Left kidney (tissue), 1 donor: ENCODE measurements at regions not wholly inside any gene's neighbourhood (a gene's known extent, or its start where the extent isn't known, plus 50 kb on each side); places are given as distances from the start of the nearest gene placed in this dataset.
A peak's percentile ranks its signal among the peaks of the same experiment; 100 is the strongest.

ENCODE experiments used
- DNase-seq: peaks from one replicate; pipeline ENCODE4 v3.0.0-alpha.2; 2013

- DNase-seq, result peak; percentile 57
Observed at GRCh38 chr2:103959174-103960128, 894.5 kb upstream of the POU3F3 start.

GRCh38 chr2:103960129-103960513 lies 893.8 kb upstream of the POU3F3 start:
- DNase-seq, result no peak

GRCh38 chr2:103960951-103961350 lies 893.0 kb upstream of the POU3F3 start:
- no peak for DNase-seq

GRCh38 chr2:103961862-103962261 lies 892.1 kb upstream of the POU3F3 start:
- DNase-seq, result no peak

GRCh38 chr2:103962670-103963069 lies 891.2 kb upstream of the POU3F3 start:
- no peak for DNase-seq

GRCh38 chr2:103963146-103963725 lies 890.7 kb upstream of the POU3F3 start:
- no peak for DNase-seq

- DNase-seq, result no peak
Observed at GRCh38 chr2:103977241-103977640, 876.7 kb upstream of the POU3F3 start.

GRCh38 chr2:103977668-103978067 lies 876.2 kb upstream of the POU3F3 start:
- DNase-seq, result no peak

- no peak for DNase-seq
Observed at GRCh38 chr2:103980401-103980800, 873.5 kb upstream of the POU3F3 start.

GRCh38 chr2:103982691-103983090 lies 871.2 kb upstream of the POU3F3 start:
- DNase-seq, result no peak

- no peak for DNase-seq
Observed at GRCh38 chr2:103986001-103986400, 867.9 kb upstream of the POU3F3 start.

GRCh38 chr2:103991591-103991990 lies 862.3 kb upstream of the POU3F3 start:
- no peak for DNase-seq

GRCh38 chr2:104004821-104005220 lies 849.1 kb upstream of the POU3F3 start:
- no peak for DNase-seq

GRCh38 chr2:104016801-104017200 lies 837.1 kb upstream of the POU3F3 start:
- no peak for DNase-seq

- DNase-seq, result no peak
Observed at GRCh38 chr2:104023306-104023705, 830.6 kb upstream of the POU3F3 start.

GRCh38 chr2:104023765-104024164 lies 830.1 kb upstream of the POU3F3 start:
- DNase-seq, result no peak

- no peak for DNase-seq
Observed at GRCh38 chr2:104025295-104025694, 828.6 kb upstream of the POU3F3 start.

GRCh38 chr2:104026725-104027124 lies 827.2 kb upstream of the POU3F3 start:
- no peak for DNase-seq

- DNase-seq, result no peak
Observed at GRCh38 chr2:104027321-104027720, 826.6 kb upstream of the POU3F3 start.

GRCh38 chr2:104028061-104028460 lies 825.9 kb upstream of the POU3F3 start:
- no peak for DNase-seq

- no peak for DNase-seq
Observed at GRCh38 chr2:104033399-104033798, 820.5 kb upstream of the POU3F3 start.

- no peak for DNase-seq
Observed at GRCh38 chr2:104040771-104041170, 813.1 kb upstream of the POU3F3 start.

GRCh38 chr2:104041351-104041750 lies 812.6 kb upstream of the POU3F3 start:
- DNase-seq, result no peak

- no peak for DNase-seq
Observed at GRCh38 chr2:104043864-104044263, 810.1 kb upstream of the POU3F3 start.
